HG03135 (cell line): ENCODE measurements at regions not wholly inside any gene's neighbourhood (a gene's known extent, or its start where the extent isn't known, plus 50 kb on each side); places are given as distances from the start of the nearest gene placed in this dataset.
"Not testable (repeated sequence)": the region's sequence is repeated elsewhere in the genome, so short reads cannot be mapped to it uniquely, and the experiment has no call there.

Source experiments
- ATAC-seq: cut with Tn5 transposase; IDR thresholded peaks from one replicate; pipeline ENCODE4 v1.9.1; 2021; ENCODE audit warnings: mild to moderate bottlenecking, moderate library complexity; ENCODE audit not compliant: unreplicated experiment

DNA sequence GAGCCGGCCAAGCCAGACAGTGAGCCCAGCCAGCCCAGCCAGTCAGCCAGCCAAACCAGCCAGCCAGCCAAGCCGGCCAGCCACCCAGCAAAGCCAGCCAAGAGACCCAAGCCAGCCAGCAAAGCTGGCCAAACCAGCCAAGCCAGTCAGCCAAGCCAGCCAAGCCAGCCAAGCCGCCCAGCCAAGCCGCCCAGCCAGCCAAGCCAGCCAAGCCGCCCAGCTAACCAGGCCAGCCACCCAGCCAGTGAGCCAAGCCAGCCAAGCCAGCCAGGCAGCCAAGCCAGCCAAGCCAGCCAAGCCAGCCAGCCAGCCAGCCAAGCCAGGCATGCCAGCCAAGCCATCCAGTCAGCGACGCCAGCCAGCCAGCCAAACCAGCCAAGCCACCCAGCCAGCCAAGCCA is 1596.9 kb downstream of the RPIA start:
- not testable (repeated sequence) for ATAC-seq

DNA sequence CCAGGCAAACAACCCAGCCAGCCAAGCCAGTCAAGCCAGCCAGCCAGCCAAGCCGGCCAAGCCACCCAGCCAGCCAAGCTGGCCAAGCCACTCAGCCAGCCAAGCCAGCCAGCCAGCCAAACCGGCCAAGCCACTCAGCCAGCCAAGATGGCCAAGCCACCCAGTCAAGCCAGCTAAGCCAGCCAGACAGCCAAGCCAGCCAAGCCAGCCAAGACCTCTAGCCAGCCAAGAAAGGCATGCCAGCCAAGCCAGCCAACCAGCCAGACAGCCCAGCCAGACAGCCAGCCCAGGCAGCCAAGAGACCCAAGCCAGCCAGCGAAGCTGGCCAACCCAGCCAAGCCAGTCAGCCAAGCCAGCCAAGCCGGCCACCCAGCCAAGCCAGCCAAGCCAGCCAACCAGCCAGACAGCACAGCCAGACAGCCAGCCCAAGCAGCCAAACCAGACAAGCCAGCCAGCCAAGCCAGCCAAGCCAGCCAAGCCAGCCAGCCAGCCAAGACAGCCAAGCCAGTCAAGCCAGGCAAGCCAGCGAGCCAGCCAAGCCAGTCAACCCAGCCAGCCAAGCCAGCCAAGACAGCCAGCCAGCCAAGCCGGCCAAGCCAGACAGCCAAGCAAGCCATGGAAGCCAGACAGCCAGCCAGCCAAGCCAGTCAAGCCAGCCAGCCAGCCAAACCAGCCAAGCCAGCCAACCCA is 1598.0 kb downstream of the RPIA start:
- not testable (repeated sequence) for ATAC-seq

DNA sequence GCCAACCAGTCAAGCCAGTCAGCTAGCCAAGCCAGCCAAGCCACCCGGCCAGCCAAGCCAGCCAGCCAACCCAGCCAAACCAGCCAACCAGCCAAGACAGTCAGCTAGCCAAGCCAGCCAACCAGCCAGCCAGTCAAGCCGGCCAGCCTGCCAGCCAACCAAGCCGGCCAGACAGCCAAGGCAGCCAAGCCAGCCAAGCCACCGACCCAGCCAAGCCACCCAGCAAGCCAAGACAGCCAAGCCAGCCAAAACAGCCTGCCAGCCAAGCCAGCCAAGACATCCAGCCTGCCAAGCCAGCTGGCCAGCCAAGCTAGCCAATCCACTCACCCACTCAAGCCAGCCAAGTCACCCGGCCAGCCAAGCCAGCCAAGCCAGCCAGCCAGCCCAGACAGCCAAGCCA is 1599.2 kb downstream of the RPIA start:
- not testable (repeated sequence) for ATAC-seq

DNA sequence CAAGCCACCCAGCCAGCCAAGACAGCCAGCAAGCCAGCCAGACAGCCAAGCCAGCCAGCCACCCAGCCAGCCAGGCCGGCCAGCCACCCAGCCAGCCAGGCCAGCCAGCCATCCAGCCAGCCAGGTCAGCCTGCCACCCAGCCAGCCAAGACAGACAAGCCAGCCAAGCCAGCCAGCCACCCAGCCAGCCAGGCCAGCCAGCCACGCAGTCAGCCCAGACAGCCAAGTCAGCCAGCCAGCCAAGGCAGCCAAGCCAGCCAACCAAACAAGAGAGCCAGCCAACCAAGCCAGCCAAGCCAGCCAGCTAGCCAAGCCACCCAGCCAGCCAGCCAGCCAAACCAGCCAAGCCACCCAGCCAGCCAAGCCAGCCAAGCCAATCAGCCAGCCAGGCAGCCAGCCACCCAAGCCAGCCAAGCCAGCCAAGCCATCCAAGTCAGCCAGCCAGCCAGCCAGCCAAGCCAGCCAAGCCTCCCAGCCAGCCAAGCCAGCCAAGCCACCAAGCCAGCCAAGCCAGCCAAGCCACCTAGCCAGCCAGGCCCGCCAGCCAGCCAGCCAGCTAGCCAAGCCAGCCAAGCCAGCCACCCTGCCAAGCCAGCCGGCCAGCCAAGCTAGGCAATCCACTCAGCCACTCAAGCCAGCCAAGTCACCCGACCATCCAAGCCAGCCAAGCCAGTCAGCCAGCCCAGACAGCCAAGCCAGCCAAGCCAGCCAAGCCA is 1599.9 kb downstream of the RPIA start:
- not testable (repeated sequence) for ATAC-seq

DNA sequence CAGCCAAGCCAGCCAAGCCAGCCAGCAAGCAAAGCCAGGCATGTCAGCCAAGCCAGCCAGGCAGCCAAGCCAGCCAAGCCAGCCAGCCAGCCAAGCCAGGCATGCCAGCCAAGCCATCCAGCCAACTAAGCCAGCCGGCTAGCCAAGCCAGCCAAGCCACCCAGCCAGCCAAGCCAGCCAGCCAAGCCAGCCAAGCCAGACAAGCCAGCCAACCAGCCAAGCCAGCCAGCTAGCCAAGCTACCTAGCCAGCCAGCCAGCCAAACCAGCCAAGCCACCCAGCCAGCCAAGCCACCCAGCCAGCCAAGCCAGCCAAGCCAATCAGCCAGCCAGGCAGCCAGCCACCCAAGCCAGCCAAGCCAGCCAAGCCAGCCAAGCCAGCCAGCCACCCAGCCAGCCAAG is 1600.5 kb downstream of the RPIA start:
- ATAC-seq: not testable (repeated sequence)

DNA sequence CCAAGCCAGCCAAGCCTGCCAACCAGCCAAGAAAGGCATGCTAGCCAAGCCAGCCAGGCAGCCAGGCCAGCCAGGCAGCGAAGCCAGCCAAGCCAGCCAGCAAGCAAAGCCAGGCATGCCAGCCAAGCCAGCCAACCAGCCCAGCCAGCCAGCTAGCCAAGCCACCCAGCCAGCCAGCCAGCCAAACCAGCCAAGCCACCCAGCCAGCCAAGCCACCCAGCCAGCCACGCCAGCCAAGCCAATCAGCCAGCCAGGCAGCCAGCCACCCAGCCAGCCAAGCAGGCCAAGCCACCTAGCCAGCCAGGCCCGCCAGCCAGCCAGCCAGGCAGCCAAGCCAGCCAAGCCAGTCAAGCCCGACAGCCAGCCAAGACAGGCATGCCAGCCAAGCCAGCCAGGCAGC is 1601.0 kb downstream of the RPIA start:
- ATAC-seq: not testable (repeated sequence)

DNA sequence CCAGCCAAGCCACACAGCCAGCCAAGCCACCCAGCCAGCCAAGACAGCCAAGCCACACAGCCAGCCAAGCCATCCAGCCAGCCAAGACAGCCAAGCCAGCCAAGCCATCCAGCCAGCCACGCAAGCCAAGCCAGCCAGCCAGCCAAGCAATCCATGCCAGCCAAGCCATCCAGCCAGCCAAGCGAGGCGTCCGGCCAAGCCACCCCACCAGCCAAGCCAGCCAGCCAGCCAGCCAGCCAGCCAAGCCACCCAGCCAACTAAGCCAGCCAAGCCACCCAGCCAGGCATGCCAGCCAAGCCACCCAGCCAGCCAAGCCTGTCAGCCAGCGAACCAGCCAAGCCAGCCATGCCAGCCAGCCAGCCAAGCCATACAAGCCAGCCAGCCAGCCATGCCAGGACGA is 1601.8 kb downstream of the RPIA start:
- ATAC-seq: not testable (repeated sequence)

DNA sequence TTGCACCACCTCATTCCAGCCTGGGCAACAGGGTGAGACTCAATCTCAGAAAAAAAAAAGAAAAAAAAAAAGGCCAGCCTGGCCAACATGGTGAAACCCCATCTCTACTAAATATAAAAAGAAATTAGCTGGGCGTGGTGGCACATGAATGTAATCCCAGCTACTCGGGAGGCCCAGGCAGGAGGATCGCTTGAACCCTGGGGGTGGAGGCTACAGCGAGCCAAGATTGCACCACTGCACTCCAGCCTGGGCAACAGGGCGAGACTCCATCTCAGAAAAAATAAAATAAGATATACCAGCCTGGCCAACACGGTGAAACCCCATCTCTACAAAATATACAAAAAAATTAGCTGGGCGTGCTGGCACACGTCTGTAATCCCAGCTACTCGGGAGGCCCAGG is 1602.3 kb downstream of the RPIA start:
- ATAC-seq: not testable (repeated sequence)

DNA sequence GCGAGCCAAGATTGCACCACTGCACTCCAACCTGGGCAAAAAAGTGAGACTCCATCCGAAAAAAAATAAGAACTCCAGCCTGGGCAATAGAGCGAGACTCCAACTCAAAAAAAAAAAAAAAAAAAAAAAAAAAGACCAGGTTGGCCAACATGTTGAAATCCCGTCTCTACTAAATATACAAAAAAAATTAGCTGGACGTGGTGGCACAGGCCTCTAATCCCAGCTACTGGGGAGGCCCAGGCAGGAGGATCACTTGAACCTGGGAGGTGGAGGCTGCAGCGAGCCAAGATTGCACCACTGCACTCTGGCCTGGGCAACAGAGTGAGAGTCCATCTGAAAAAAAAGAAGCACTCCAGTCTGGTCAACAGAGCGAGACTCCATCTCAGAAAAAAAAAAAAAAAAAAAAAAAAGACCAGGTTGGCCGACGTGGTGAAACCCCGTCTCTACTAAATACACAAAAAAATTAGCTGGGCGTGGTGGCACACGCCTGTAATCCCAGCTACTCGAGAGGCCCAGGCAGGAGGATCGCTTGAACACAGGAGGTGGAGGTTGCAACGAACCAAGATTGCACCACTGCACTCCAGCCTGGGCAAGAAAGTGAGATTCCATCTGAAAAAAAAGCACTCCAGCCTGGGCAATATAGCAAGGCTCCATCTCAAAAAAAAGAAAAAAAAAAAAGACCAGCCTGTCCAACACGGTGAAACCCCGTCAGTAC is 1603.7 kb downstream of the RPIA start:
- ATAC-seq: not testable (repeated sequence)

DNA sequence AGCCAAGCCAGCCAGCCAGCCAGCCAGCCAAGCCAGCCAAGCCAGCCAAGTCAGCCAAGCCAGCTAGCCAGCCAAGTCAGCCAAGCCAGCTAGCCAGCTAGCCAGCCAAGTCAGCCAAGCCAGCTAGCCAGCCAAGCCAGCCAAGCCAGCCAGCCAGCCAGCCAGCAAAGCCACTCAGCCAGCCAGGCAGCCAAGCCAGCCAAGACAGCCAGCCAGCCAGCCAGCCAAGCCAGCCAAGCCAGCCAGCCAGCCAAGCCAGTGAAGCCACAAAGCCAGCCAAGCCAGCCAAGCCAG is 1605.0 kb downstream of the RPIA start:
- not testable (repeated sequence) for ATAC-seq

DNA sequence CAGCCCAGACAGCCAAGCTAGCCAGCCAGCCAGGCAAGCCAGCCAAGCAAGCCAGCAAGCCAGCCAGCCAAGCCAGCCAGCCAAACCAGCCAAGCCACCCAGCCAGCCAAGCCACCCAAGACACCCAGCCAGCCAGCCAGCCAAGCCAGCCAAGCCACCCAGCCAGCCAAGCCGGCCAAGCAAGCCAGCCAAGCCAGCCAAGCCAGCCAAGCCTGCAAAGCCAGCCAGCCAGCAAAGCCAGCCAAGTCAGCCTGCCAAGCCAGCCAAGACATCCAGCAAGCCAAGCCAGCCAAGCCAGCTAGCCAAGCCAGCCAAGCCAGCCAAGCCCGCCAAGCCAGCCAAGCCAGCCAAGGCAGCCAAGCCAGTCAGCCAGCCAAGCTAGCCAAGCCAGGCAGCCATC is 1606.2 kb downstream of the RPIA start:
- not testable (repeated sequence) for ATAC-seq

DNA sequence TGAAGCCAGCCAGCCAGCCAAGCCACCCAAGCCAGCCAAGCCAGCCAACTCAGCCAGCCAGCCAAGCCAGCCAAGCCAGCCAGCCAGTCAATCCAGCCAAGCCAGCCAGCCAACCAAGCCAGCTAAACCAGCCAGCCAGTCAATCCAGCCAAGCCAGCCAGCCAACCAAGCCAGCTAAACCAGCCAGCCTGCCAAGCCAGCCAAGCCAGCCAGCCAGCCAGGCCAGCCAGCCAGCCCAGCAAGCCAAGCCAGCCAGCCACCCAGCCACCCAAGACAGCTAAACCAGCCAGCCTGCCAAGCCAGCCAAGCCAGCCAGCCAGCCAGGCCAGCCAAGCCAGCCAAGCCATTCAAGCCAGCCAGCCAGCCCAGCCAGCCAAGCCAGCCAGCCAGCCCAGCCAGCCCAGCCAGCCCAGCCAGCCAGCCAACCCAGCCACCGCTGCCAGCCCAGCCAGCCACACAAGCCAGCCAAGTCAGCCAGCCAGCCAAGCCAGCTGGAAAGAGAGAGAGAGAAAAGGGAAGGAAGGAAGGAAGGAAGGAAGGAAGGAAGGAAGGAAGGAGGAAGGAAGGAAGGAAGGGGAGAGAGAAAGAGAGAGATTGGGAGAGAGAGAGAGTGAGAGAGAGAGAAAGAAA is 1606.8 kb downstream of the RPIA start:
- ATAC-seq: not testable (repeated sequence)

DNA sequence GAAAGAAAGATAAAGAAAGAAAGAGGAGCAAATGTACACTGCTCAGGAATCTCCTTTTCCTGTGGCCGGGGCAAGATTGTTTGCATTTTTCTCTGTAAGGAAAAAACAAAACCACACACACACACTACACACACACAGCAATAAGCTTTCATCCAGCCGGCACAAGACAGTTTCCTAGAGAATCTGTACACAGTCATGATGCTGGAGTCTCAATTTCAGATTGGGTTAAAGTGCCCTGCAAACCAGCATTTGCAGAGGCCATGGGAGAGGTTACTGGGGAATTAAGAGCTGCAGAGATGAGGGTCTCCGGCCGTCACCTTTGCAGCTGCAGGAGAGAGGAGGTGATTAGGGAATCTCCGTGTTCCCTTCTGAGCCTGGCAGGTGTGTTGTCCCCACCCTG is 1607.5 kb downstream of the RPIA start:
- ATAC-seq: not testable (repeated sequence)

DNA sequence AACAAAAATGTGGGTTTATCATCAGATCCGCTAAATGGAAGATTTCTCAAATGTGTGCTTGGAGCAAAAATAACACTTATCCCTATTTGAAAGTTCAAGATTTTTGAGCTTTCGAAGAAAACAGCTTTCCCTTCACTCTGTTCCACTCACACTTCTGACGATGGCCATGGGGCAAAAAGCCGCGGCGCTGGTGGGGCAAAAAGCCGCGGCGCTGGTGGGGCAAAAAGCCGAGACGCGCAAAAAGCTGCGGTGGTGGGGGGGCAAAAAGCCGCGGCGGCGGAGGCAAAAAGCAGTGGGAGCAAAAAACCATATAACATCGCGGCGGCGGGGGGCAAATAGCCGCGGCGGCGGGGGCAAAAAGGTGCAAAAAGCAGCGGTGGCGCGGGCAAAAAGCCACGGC is 1631.5 kb downstream of the RPIA start:
- not testable (repeated sequence) for ATAC-seq

DNA sequence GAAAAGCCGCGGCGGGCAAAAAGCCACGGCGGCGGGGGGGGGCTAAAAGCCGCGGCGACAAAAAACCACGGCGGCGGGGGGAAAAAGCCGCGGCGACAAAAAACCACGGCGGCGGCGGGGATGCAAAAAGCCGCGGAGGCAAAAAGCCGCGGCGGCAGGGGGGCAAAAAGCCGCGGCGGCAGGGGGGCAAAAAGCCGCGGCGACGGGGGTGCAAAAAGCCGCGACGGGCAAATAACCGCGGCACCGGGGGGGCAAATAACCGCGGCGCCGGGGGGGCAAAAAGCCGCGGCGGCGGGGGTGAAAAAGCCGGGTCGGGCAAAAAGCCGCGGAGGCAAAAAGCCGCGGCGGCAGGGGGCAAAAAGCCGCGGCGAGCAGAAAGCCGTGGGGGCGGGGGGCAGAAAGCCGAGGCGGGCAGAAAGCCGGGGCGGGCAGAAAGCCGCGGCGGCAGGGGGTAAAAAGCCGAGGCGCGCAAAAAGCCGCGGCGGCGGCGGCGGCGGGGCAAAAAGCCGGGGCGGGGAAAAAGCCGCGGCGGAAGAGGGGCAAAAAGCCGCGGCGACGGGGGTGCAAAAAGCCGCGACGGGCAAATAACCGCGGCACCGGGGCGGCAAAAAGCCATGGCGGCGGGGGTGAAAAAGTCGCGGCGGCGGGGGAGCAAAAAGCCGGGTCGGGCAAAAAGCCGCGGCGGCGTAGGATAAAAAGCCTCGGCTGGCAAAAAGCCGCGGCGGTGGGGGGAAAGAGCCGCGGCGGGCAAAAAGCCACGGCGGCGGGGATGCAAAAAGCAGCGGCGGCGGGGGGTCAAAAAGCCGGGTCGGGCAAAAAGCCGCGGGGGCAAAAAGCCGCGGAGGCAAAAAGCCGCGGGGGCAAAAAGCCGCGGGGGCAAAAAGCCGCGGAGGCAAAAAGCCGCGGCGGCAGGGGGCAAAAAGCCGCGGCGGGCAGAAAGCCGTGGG is 1632.4 kb downstream of the RPIA start:
- not testable (repeated sequence) for ATAC-seq

DNA sequence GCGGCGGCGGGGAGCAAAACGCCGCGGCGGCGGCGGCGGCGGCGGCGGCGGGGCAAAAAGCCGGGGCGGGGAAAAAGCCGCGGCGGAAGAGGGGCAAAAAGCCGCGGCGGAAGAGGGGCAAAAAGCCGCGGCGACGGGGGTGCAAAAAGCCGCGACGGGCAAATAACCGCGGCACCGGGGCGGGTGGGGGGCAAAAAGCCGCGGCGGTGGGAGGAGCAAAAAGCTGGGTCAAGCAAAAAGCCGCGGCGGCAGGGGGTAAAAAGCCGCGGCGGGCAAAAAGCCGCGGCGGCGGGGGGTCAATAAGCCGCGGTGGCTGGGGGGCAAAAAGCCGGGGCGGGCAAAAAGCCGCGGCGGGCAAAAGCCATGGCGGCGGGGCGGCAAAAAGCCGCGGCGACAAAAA is 1633.2 kb downstream of the RPIA start:
- ATAC-seq: not testable (repeated sequence)

DNA sequence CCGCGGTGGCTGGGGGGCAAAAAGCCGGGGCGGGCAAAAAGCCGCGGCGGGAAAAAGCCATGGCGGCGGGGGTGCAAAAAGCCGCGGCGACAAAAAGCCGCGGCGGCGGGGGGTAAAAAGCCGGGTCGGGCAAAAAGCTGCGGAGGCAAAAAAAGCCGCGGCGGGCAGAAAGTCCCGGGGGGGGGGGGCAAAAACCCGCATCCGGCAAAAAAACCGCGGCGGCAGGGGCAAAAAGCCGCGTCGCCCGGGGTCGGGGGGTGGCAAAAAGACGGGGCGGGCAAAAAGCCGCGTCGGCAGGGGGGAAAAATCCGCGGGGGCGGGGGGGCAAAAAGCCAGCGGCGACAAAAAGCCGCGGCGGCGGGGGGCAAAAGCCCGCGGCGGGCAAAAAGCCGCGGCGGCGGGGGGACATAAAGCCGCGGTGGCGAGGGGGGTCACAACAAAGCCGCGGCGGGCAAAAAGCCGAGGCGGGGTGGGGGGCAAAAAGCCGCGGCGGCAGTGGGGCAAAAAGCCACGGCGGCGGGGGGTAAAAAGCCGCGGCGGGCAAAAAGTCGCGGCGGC is 1634.4 kb downstream of the RPIA start:
- ATAC-seq: not testable (repeated sequence)

DNA sequence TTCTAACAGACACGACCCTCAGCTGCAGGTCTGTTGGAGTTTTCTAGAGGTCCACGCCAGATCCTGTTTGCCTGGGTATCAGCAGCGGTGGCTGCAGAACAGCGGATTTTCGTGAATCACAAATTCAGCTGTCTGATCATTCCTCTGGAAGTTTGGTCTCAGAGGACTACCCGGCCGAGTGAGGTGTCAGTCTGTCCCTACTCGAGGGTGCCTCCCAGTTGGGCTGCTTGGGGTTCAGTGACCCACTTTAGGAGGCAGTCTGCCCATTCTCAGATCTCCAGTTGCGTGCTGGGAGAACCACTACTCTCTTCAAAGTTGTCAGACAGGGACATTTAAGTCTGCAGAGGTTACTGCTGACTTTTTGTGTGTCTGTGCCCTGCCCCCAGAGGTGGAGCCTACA is 1664.1 kb downstream of the RPIA start:
- not testable (repeated sequence) for ATAC-seq

DNA sequence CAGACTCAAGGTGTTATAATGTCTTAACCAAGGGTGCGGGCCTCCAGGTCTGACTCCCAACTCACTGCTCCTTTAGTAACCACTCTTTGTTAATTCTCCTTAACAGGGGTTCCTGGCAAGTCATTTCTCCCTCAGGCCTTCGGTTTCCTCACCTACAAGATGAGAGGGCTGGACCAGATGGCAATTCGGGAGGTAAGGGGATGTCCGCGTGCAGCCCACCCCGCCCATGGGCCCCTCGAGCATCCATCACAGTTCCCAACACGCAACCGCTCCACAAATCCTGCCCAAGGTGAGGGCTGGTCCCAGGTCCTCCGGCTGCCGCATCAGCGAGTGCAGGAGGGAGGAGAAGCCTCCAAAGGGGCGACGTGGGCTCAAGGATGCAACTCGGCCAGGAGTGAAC is 1667.9 kb downstream of the RPIA start:
- not testable (repeated sequence) for ATAC-seq
